ENCODE measurements at regions not wholly inside any gene's neighbourhood (a gene's known extent, or its start where the extent isn't known, plus 50 kb on each side); places are given as distances from the start of the nearest gene placed in this dataset.

GRCh38 chr2:118565786-118566540 is 281.5 kb downstream of the EN1 start:
- no peak for DNase-seq (ENCODE audit: low spot score)
- 76% methylated on average over 5 of the region's 5 CpGs for WGBS (ENCODE audit: low lambda C conversion rate, missing lambda C conversion rate)
- Histone ChIP-seq H2AFZ (no peak overlapping the region), H3K9me3 (ENCODE audit: low read depth) (no peaks in the 10 kb centered on the region), H3K4me2 (no peak overlapping the region), H3K9me2 (replicated peaks; ENCODE audit: insufficient read depth) (no peaks in the 10 kb centered on the region), H4K20me1 (ENCODE audit: insufficient read depth, poor library complexity, severe bottlenecking) (no peaks in the 10 kb centered on the region), H3K36me3 (replicated peaks; ENCODE audit: insufficient read depth, low read depth) (no peaks in the 10 kb centered on the region), H3K79me2 (no peaks in the 10 kb centered on the region), H3K4me3 (no peak overlapping the region), H3K27me3 (peaks cover 10% of the 10 kb centered on the region), H3K4me1 (ENCODE audit: insufficient read depth) (no peaks in the 10 kb centered on the region), H3K27ac (no peak overlapping the region)
- TF ChIP-seq CTCF (IDR thresholded peaks at IDR 0.05; ENCODE audit: poor library complexity) (no peak), EZH2 (IDR thresholded peaks at IDR 0.05; ENCODE audit: borderline replicate concordance) (no peak), EZH2phosphoT487 (IDR thresholded peaks at IDR 0.05; ENCODE audit: low read depth, severe bottlenecking, unreplicated experiment) (no peak)

- Histone ChIP-seq H3K79me2 (no peaks in the 10 kb centered on the region), H3K4me2 (no peak overlapping the region), H3K4me1 (ENCODE audit: insufficient read depth) (no peaks in the 10 kb centered on the region), H4K20me1 (ENCODE audit: insufficient read depth, poor library complexity, severe bottlenecking) (no peaks in the 10 kb centered on the region), H2AFZ (no peak overlapping the region), H3K36me3 (replicated peaks; ENCODE audit: insufficient read depth, low read depth) (no peaks in the 10 kb centered on the region), H3K9me3 (ENCODE audit: low read depth) (no peaks in the 10 kb centered on the region), H3K27me3 (peaks cover 10% of the 10 kb centered on the region), H3K9me2 (replicated peaks; ENCODE audit: insufficient read depth) (no peaks in the 10 kb centered on the region), H3K4me3 (no peak overlapping the region), H3K27ac (no peak overlapping the region)
- WGBS (ENCODE audit: low lambda C conversion rate, missing lambda C conversion rate) = 68% methylated on average over 6 of the region's 6 CpGs
- no peak for TF ChIP-seq EZH2 (IDR thresholded peaks at IDR 0.05; ENCODE audit: borderline replicate concordance)
- TF ChIP-seq CTCF (IDR thresholded peaks at IDR 0.05; ENCODE audit: poor library complexity) = no peak
- TF ChIP-seq EZH2phosphoT487 (IDR thresholded peaks at IDR 0.05; ENCODE audit: low read depth, severe bottlenecking, unreplicated experiment) = no peak
- DNase-seq (ENCODE audit: low spot score) = no peak
Measured at GRCh38 chr2:118565301-118565700, 282.1 kb downstream of the EN1 start.

GRCh38 chr2:118562144-118562543 is 285.3 kb downstream of the EN1 start:
- Histone ChIP-seq H3K4me1 (ENCODE audit: insufficient read depth) (no peaks in the 10 kb centered on the region), H3K79me2 (no peaks in the 10 kb centered on the region), H3K9me2 (replicated peaks; ENCODE audit: insufficient read depth) (no peaks in the 10 kb centered on the region), H3K36me3 (replicated peaks; ENCODE audit: insufficient read depth, low read depth) (no peaks in the 10 kb centered on the region), H2AFZ (no peak overlapping the region), H3K4me2 (no peak overlapping the region), H3K4me3 (no peak overlapping the region), H4K20me1 (ENCODE audit: insufficient read depth, poor library complexity, severe bottlenecking) (no peaks in the 10 kb centered on the region), H3K27me3 (peaks cover 10% of the 10 kb centered on the region), H3K9me3 (ENCODE audit: low read depth) (no peaks in the 10 kb centered on the region), H3K27ac (no peak overlapping the region)
- WGBS (ENCODE audit: low lambda C conversion rate, missing lambda C conversion rate) = 89% methylated on average over 5 of the region's 5 CpGs
- no peak for DNase-seq (ENCODE audit: low spot score)
- TF ChIP-seq EZH2 (IDR thresholded peaks at IDR 0.05; ENCODE audit: borderline replicate concordance) (no peak), EZH2phosphoT487 (IDR thresholded peaks at IDR 0.05; ENCODE audit: low read depth, severe bottlenecking, unreplicated experiment) (no peak), CTCF (IDR thresholded peaks at IDR 0.05; ENCODE audit: poor library complexity) (no peak)

Measured in hepatocyte (in vitro differentiated cells).